ENCODE measurements at regions not wholly inside any gene's neighbourhood (a gene's known extent, or its start where the extent isn't known, plus 50 kb on each side); places are given as distances from the start of the nearest gene placed in this dataset.

DNA sequence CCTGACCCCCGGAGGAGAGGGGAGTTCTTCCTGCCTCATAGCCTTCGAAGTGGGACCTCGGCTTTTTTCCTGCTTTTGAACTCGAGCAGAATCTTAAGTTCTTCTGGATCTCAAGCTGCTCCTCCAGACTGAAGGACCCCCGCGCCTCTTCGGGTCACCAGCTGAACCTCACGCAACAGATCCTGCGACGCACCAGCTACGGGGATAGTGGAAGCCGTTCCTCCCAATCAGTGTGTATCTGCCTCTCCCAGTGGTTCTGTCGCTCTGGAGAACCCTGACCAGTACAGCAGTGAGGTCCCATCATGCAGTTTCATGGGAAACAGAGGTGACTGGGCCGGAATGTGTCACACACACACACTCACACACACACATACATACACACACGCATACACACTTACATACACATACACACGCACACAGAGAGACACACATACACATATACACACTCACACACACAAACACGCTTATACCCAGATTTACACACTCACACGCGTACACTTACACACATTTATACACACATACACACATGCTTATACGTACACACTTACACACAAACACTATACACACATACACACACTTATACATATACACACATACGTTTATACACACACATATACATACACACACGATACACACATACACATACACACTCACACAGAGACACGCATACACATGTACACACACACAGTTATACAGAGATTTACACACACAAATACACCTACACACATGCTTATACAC is 170.0 kb downstream of the TTLL2 start:
- no peak for DNase-seq (ENCODE audit: low spot score)

GRCh38 chr6:167495506-167496401 is 170.9 kb downstream of the TTLL2 start:
- peak; percentile 92 for DNase-seq (ENCODE audit: low spot score)

DNA sequence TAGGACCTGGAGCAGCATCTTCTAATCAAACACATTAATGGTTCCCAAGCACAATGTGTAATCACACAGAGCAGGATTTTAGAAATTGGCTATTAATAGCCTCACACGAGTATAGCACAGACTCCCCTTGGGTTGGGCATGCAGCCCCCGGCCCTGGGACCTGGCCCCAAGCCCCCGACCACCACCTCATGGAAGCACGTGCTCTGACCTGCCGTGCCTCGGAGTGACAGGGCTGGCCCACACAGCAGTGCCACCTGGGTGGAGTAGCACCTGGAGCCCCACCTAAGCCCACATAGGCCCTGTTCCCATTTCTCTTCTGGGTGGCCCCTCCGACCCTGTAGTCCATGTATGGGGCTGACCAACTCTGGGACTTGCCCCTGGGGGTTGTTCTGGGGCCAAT is 171.8 kb downstream of the TTLL2 start:
- no peak for DNase-seq (ENCODE audit: low spot score)

GRCh38 chr6:167497428-167498056 is 172.7 kb downstream of the TTLL2 start:
- DNase-seq (ENCODE audit: low spot score) = no peak

DNA sequence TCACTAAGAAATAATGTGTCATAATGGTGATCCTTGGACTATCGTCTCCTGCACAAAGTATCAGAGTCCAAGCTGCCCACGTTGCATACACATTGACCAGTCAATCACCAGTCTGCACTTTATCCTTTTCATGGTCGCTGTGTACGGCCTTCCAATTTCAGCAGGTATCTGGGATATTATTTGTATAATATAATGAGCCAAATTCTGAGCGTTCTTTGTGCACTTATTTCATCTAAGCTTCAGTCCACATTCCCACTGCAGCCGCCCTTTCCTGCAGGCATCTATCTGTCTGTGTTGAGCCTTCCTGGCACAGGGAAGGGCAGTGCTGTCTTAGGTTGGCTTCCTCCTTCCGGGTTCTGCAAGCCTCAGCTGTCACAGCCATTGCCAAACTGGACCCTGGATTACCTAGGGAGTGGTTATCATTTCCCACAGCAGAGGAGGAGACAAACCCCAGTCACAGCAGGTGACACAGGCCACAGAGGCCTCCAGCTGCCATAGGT is 174.3 kb downstream of the TTLL2 start:
- DNase-seq (ENCODE audit: low spot score) = no peak

DNA sequence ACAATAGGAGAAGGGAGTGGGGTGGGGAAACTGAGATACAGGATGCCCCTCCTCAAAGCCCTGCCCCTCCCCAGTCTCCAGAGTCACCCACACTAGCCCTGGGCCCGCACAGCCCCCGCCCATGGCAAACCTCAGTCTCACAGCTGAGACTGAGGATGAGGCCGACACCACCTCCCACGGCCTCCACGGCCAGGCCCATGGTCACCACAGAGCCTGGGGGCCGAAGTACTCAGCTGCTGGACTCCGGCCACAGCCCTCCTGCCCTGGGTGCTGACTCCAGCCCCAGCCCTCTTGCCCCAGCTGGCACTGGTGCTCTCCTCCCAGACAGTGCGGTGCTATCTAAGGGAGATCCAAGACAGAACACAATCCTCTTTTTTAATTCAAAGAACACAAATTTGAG is 176.1 kb downstream of the TTLL2 start:
- no peak for DNase-seq (ENCODE audit: low spot score)

DNA sequence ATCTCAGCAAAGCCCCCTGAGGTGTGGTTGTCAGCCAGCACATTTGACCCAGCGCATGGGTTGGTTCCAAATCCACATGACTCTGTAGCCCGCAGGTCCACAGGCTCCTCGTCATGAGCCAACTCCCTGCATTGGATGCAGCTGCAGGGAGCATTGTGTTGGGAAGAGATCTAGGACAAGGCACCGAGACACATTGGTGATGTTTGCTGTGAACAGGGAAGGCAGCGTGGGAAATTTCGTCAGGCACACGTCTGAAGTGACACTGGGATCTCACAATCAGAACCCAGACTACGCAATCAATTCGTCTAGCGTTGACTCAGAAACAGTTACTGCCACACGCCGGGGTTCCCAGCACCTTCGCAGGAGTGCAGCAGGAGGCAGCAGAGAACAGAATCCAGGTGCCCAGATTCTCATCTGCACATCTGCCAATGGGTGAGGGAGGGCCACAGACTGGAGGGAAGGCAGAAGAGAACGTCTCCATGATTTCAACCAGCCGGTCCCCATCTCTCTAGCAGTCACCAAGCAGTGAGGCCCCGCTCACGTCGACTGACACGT is 177.0 kb downstream of the TTLL2 start:
- no peak for DNase-seq (ENCODE audit: low spot score)

DNA sequence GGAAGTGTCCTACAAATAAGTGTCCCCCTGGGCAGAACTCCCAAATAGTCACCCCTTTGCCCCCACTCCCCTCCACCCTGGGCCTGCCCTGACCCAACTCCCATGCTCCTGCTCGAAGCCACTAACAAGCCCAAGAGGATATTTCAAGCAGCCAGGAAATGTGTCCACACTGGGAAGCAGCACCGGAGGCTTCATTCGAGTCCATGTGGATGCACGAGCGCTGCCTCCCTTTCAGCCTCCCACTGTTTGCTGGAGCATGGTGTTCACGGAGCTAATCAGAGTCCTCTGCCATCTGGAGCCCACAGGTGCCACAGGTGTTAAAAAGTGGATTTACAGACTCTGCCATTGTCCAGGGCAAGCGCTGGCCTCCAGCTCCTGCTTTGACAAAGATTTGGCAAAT is 177.6 kb downstream of the TTLL2 start:
- no peak for DNase-seq (ENCODE audit: low spot score)

- DNase-seq (ENCODE audit: low spot score) = no peak
Measured at GRCh38 chr6:167504385-167504961, 179.6 kb downstream of the TTLL2 start.

GRCh38 chr6:167505199-167505598 is 180.3 kb downstream of the TTLL2 start:
- no peak for DNase-seq (ENCODE audit: low spot score)

GRCh38 chr6:167505782-167506181 is 180.9 kb downstream of the TTLL2 start:
- no peak for DNase-seq (ENCODE audit: low spot score)

- no peak for DNase-seq (ENCODE audit: low spot score)
Measured at GRCh38 chr6:167506443-167507301, 181.8 kb downstream of the TTLL2 start.

- no peak for DNase-seq (ENCODE audit: low spot score)
Measured at GRCh38 chr6:167507376-167507945, 182.6 kb downstream of the TTLL2 start.

- DNase-seq (ENCODE audit: low spot score) = no peak
Measured at GRCh38 chr6:167508919-167509852, 184.3 kb downstream of the TTLL2 start.

GRCh38 chr6:167509853-167510220 is 185.0 kb downstream of the TTLL2 start:
- no peak for DNase-seq (ENCODE audit: low spot score)

DNA sequence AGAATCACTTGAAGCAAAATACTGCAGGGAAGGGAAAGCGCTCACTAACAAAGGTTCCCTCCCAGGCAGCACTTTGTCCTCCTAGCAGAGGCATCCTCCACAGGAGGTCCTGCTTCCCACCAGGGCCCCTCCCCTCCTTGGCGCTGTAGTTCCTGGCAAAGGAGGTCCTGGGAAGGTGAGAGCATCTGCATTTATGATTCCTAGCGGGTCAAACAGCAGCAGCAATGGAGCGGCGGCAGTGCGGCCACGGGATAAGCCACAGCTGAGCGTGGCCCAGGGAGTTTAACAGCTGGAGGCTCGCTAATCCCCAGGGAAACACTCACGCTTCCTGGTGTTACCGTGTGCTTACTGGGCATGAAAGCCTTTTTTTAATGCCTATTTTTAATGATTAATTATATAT is 185.8 kb downstream of the TTLL2 start:
- DNase-seq (ENCODE audit: low spot score) = no peak

GRCh38 chr6:167512696-167513375 is 187.9 kb downstream of the TTLL2 start:
- no peak for DNase-seq (ENCODE audit: low spot score)

GRCh38 chr6:167513778-167514177 is 188.9 kb downstream of the TTLL2 start:
- no peak for DNase-seq (ENCODE audit: low spot score)

GRCh38 chr6:167514524-167514923 is 189.6 kb downstream of the TTLL2 start:
- DNase-seq (ENCODE audit: low spot score) = no peak
